K562 (cell line): ENCODE measurements at regions not wholly inside any gene's neighbourhood (a gene's known extent, or its start where the extent isn't known, plus 50 kb on each side); places are given as distances from the start of the nearest gene placed in this dataset.

Source experiments
- ATAC-seq: fragments of 200-7000 bp; cut with Tn5 transposase; 3 replicates; pipeline ENCODE4 v1.9.1; 2020; ENCODE audit warnings: moderate library complexity
- BruUV-seq: library from RNA; stranded (reverse); fragments of 400-500 nt; replicated peaks from 2 replicates; lab custom pipeline; 2021; lab: Mats Ljungman, UMichigan
- CTCF ChIA-PET: fragments of 300-600 bp; formaldehyde crosslinking; extraction: SDS; loops from one replicate; lab custom pipeline; 2021; ENCODE audit warnings: low intra/inter-chr PET ratio; lab: Yijun Ruan, JAX
- POLR2A ChIA-PET: fragments of 300-600, 350-650 bp; sonication (Branson Sonifier 250); formaldehyde crosslinking; extraction: SDS; loops from one replicate; lab custom pipeline; 2021; ENCODE audit warnings: antibody characterized with exemption, inconsistent platforms; lab: Yijun Ruan, JAX
- DNase-seq, 4 experiments: peaks; one replicate each; pipeline versions ENCODE4 v3.0.0 to v3.0.0-alpha.2; 2011 to 2018; ENCODE audit warnings: low spot score in 3 of 4, mixed read lengths in 3 of 4; ENCODE audit errors: extremely low read depth in 1 of 4
- FAIRE-seq: peaks from 2 replicates; lab custom pipeline; 2011; peaks lifted over from hg19 to GRCh38; lab: Jason Lieb, UNC
- H2AFZ ChIP-seq: 2 replicates; pipeline ENCODE4 v1.6.0; 2011; ENCODE audit warnings: low read depth, low read length, control low read depth, inconsistent platforms
- H3K27ac ChIP-seq: fragments of 200-600 bp; 3 replicates; pipeline ENCODE4 v1.8.0; 2011; ENCODE audit warnings: low read depth, mild to moderate bottlenecking, control low read depth, inconsistent platforms, low read length, moderate library complexity, mixed read lengths; ENCODE audit errors: extremely low read depth
- H3K27me3 ChIP-seq, 2 experiments: fragments of 300-600 bp in 1 of 2; 2 replicates in 1 of 2; 3 replicates in 1 of 2; pipeline versions ENCODE4 v1.6.0 to v1.8.0; 2011; ENCODE audit warnings: inconsistent platforms in 2 of 2, low read length in 2 of 2, mild to moderate bottlenecking in 1 of 2, mixed read lengths in 1 of 2, moderate library complexity in 1 of 2; ENCODE audit not compliant: control insufficient read depth in 2 of 2, insufficient read depth in 2 of 2
- H3K36me3 ChIP-seq: fragments of 300-600 bp; 3 replicates; pipeline ENCODE4 v1.8.0; 2011; ENCODE audit warnings: mild to moderate bottlenecking, low read length, inconsistent platforms; ENCODE audit not compliant: control insufficient read depth, insufficient read depth
- H3K4me1 ChIP-seq, 2 experiments: fragments of 200-600 bp in 1 of 2; replicated peaks in 1 of 2; 2 replicates in 1 of 2; 3 replicates in 1 of 2; pipeline versions ENCODE4 v1.5.1 to v1.8.0; 2011; ENCODE audit warnings: inconsistent platforms in 2 of 2, low read length in 2 of 2, mild to moderate bottlenecking in 1 of 2, mixed read lengths in 1 of 2, moderate library complexity in 1 of 2; ENCODE audit not compliant: control insufficient read depth in 2 of 2, insufficient read depth in 2 of 2
- H3K4me2 ChIP-seq: 2 replicates; pipeline ENCODE4 v1.6.1; 2011; ENCODE audit warnings: low read length, control low read depth, inconsistent platforms, mixed read lengths; ENCODE audit not compliant: insufficient read depth
- H3K4me3 ChIP-seq: fragments of 200-600 bp; sonication (generic), shearing (Covaris generic); 2 replicates; pipeline ENCODE4 v1.5.1; 2016; ENCODE audit warnings: control low read depth, inconsistent platforms
- H3K79me2 ChIP-seq: fragments of 200-600 bp; 3 replicates; pipeline ENCODE4 v1.8.0; 2011; ENCODE audit warnings: low read length, inconsistent platforms; ENCODE audit not compliant: control insufficient read depth, insufficient read depth
- H3K9ac ChIP-seq, 2 experiments: 2 replicates each; pipeline versions ENCODE4 v1.6.0 to v1.6.1; 2011; ENCODE audit warnings: low read depth in 2 of 2, low read length in 2 of 2, control low read depth in 1 of 2, inconsistent platforms in 1 of 2, mild to moderate bottlenecking in 1 of 2, mixed read lengths in 1 of 2; ENCODE audit not compliant: insufficient read depth in 1 of 2
- H3K9me1 ChIP-seq: one replicate; pipeline ENCODE4 v1.6.0; 2011; ENCODE audit warnings: inconsistent platforms, mild to moderate bottlenecking, low read length, moderate library complexity; ENCODE audit not compliant: control insufficient read depth, insufficient read depth
- H3K9me3 ChIP-seq: replicated peaks from 2 replicates; pipeline ENCODE4 v1.5.1; 2011; ENCODE audit warnings: low read depth, low read length, inconsistent platforms; ENCODE audit not compliant: control insufficient read depth, insufficient read depth
- H4K20me1 ChIP-seq: replicated peaks from 2 replicates; pipeline ENCODE4 v1.6.1; 2011; ENCODE audit warnings: low read length, inconsistent platforms, mixed read lengths; ENCODE audit not compliant: control insufficient read depth, insufficient read depth
- ILF3 ChIP-seq: fragments of 450-650 bp; IDR thresholded peaks from 2 replicates; pipeline ENCODE4 v1.6.1; 2018; ENCODE audit warnings: antibody characterized with exemption, mild to moderate bottlenecking, moderate library complexity, borderline replicate concordance
- KLF6 ChIP-seq: fragments of 250-450 bp; sonication (Bioruptor Pico); IDR thresholded peaks from 2 replicates; pipeline ENCODE4 v1.4.0; 2020; ENCODE audit warnings: mild to moderate bottlenecking, moderate library complexity, borderline replicate concordance
- MAFF ChIP-seq: IDR thresholded peaks from 2 replicates; pipeline ENCODE4 v1.6.1; 2012; ENCODE audit warnings: low read length, improper control_type of control experiment
- NCOR1 ChIP-seq: fragments of 450-650 bp; IDR thresholded peaks from 2 replicates; pipeline ENCODE4 v1.6.1; 2016; ENCODE audit warnings: mild to moderate bottlenecking, moderate library complexity
- NFYB ChIP-seq: IDR thresholded peaks from 2 replicates; pipeline ENCODE4 v1.6.1; 2011; ENCODE audit warnings: mild to moderate bottlenecking, moderate library complexity; ENCODE audit not compliant: insufficient read length; ENCODE audit errors: extremely low read depth
- NONO ChIP-seq, 2 experiments: fragments of 200-400 bp in 1 of 2; fragments of 450-650 bp in 1 of 2; formaldehyde crosslinking in 1 of 2; IDR thresholded peaks; 2 replicates each; pipeline ENCODE4 v1.6.1; 2017; ENCODE audit warnings: low read depth in 2 of 2, mild to moderate bottlenecking in 2 of 2, moderate library complexity in 2 of 2, low read length in 1 of 2
- PHF21A ChIP-seq: fragments of 450-650 bp; IDR thresholded peaks from 2 replicates; pipeline ENCODE4 v1.6.1; 2017; ENCODE audit warnings: low read depth, borderline replicate concordance
- RFX5 ChIP-seq: IDR thresholded peaks from 2 replicates; pipeline ENCODE4 v1.6.1; 2011; ENCODE audit warnings: low read depth, mild to moderate bottlenecking, improper control_type of control experiment, low read length
- SMAD4 ChIP-seq: fragments of 250-450 bp; sonication (Bioruptor Pico); conservative IDR thresholded peaks from 2 replicates; pipeline ENCODE4 v1.8.0; 2021; ENCODE audit warnings: inconsistent platforms, mild to moderate bottlenecking, moderate library complexity
- TCF7L2 ChIP-seq: fragments of 150-350 bp; IDR thresholded peaks from 2 replicates; pipeline ENCODE4 v1.6.1; 2016; ENCODE audit warnings: low read depth, mild to moderate bottlenecking, low read length, moderate library complexity
- ZNF263 ChIP-seq: sonication (generic); formaldehyde crosslinking; IDR thresholded peaks from 2 replicates; pipeline ENCODE4 v1.8.0; 2022; ENCODE audit warnings: mild to moderate bottlenecking, missing genetic modification reagents, borderline replicate concordance
- ZNF311 ChIP-seq: fragments of 250-450 bp; sonication (Bioruptor Pico); IDR thresholded peaks from 2 replicates; pipeline ENCODE4 v1.4.0; 2020; ENCODE audit warnings: mild to moderate bottlenecking, moderate library complexity
- ZNF76 ChIP-seq: fragments of 250-450 bp; sonication (Bioruptor Pico); IDR thresholded peaks from 2 replicates; pipeline ENCODE4 v1.4.0; 2020; ENCODE audit warnings: mild to moderate bottlenecking, moderate library complexity, borderline replicate concordance
- WGBS: fragments of 100-300 bp; shearing (Covaris generic); methylation state at CpG from one replicate; pipeline ENCODE4 v1.1.6; 2016; ENCODE audit warnings: low coverage, mixed read lengths; ENCODE audit not compliant: insufficient coverage; ENCODE audit errors: missing lambda C conversion rate; 5-methylcytosine and 5-hydroxymethylcytosine counted together
- in situ Hi-C: fragments of 300-500 bp; cut with MboI; formaldehyde crosslinking; loops from 4 replicates; pipeline ENCODE4 v1.15.0; 2018; ENCODE audit warnings: inconsistent platforms, mixed read lengths
- intact Hi-C: fragments of 100-400 bp; cut with micrococcal nuclease; formaldehyde crosslinking; loops from 2 replicates; pipeline ENCODE4 v1.14.2; 2022
- TF ChIP-seq, protein P1 (sequence below): fragments of 250-450 bp; sonication (Bioruptor Pico); IDR thresholded peaks from 2 replicates; pipeline ENCODE4 v1.4.0; 2020; ENCODE audit warnings: mild to moderate bottlenecking
- TF ChIP-seq, protein P2 (sequence below), 2 experiments: fragments of 450-650 bp; IDR thresholded peaks; 2 replicates each; pipeline ENCODE4 v1.6.1; 2016
- TF ChIP-seq, protein P3 (sequence below), 2 experiments: IDR thresholded peaks; 2 replicates each; pipeline ENCODE4 v1.6.1; 2012; ENCODE audit warnings: improper control_type of control experiment in 2 of 2, low read depth in 2 of 2, low read length in 2 of 2, borderline replicate concordance in 1 of 2
- TF ChIP-seq, protein P4 (sequence below): fragments of 250-450 bp; sonication (Bioruptor Pico); IDR thresholded peaks from 2 replicates; pipeline ENCODE4 v1.4.0; 2020; ENCODE audit warnings: mild to moderate bottlenecking, moderate library complexity

DNA sequence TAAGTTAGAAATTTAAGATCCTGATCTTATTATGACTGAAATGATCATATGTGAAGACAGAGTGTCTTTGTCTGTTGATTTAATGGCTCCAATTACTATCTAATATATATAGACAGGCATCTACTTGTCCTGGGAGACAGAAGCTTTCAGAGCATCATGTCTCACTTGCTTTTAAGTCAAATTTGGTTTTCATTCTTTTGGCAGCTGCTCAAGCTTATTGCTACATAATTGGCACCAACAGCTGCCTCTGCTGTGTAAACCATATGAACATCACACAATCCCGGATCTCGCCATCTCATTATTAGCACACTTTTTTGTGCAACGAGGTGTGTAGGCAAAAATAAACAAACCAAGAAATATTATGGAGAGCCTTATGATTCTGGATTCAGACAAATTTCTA lies 1717.9 kb downstream of the EFNA5 start:
- no peaks in the 10 kb centered on the region for H3K9me3 ChIP-seq
- WGBS, result 2% methylated on average over 3 of the region's 3 CpGs
- H2AFZ ChIP-seq, result no peak overlapping the region
- H3K4me1 ChIP-seq, result no peaks in the 10 kb centered on the region
- no peak overlapping the region for H3K4me2 ChIP-seq
- H3K36me3 ChIP-seq, result no peaks in the 10 kb centered on the region
- ATAC-seq (no peak), DNase-seq (no peak), FAIRE-seq (no peak)
- in situ Hi-C loops (no loop called here), intact Hi-C loops (no loop called here)
- no peak for TF ChIP-seq KLF6 (CRISPR knock-in tag)
- TF ChIP-seq ZNF311, result no peak
- TF ChIP-seq SMAD4 (CRISPR knock-in tag), result no peak
- TF ChIP-seq NCOR1, result no peak
- TF ChIP-seq, protein P1, sequence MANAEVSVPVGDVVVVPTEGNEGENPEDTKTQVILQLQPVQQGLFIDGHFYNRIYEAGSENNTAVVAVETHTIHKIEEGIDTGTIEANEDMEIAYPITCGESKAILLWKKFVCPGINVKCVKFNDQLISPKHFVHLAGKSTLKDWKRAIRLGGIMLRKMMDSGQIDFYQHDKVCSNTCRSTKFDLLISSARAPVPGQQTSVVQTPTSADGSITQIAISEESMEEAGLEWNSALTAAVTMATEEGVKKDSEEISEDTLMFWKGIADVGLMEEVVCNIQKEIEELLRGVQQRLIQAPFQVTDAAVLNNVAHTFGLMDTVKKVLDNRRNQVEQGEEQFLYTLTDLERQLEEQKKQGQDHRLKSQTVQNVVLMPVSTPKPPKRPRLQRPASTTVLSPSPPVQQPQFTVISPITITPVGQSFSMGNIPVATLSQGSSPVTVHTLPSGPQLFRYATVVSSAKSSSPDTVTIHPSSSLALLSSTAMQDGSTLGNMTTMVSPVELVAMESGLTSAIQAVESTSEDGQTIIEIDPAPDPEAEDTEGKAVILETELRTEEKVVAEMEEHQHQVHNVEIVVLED (CRISPR knock-in tag), result no peak
- no peak for TF ChIP-seq ZNF263 (CRISPR knock-in tag)
- no peak for TF ChIP-seq NONO (IDR thresholded peaks at IDR 0.05; ENCODE audit: low read depth in 2 of 2, low read length in 1 of 2)
- no peak for TF ChIP-seq RFX5
- TF ChIP-seq PHF21A, result no peak
- TF ChIP-seq MAFF, result no peak
- TF ChIP-seq, protein P2, sequence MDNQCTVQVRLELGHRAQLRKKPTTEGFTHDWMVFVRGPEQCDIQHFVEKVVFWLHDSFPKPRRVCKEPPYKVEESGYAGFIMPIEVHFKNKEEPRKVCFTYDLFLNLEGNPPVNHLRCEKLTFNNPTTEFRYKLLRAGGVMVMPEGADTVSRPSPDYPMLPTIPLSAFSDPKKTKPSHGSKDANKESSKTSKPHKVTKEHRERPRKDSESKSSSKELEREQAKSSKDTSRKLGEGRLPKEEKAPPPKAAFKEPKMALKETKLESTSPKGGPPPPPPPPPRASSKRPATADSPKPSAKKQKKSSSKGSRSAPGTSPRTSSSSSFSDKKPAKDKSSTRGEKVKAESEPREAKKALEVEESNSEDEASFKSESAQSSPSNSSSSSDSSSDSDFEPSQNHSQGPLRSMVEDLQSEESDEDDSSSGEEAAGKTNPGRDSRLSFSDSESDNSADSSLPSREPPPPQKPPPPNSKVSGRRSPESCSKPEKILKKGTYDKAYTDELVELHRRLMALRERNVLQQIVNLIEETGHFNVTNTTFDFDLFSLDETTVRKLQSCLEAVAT (IDR thresholded peaks at IDR 0.05), result no peak
- TF ChIP-seq TCF7L2, result no peak
- TF ChIP-seq ILF3, result no peak
- TF ChIP-seq, protein P3, sequence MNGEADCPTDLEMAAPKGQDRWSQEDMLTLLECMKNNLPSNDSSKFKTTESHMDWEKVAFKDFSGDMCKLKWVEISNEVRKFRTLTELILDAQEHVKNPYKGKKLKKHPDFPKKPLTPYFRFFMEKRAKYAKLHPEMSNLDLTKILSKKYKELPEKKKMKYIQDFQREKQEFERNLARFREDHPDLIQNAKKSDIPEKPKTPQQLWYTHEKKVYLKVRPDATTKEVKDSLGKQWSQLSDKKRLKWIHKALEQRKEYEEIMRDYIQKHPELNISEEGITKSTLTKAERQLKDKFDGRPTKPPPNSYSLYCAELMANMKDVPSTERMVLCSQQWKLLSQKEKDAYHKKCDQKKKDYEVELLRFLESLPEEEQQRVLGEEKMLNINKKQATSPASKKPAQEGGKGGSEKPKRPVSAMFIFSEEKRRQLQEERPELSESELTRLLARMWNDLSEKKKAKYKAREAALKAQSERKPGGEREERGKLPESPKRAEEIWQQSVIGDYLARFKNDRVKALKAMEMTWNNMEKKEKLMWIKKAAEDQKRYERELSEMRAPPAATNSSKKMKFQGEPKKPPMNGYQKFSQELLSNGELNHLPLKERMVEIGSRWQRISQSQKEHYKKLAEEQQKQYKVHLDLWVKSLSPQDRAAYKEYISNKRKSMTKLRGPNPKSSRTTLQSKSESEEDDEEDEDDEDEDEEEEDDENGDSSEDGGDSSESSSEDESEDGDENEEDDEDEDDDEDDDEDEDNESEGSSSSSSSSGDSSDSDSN (IDR thresholded peaks at IDR 0.05; ENCODE audit: borderline replicate concordance in 1 of 2, low read depth in 2 of 2, low read length in 2 of 2), result no peak
- TF ChIP-seq, protein P4, sequence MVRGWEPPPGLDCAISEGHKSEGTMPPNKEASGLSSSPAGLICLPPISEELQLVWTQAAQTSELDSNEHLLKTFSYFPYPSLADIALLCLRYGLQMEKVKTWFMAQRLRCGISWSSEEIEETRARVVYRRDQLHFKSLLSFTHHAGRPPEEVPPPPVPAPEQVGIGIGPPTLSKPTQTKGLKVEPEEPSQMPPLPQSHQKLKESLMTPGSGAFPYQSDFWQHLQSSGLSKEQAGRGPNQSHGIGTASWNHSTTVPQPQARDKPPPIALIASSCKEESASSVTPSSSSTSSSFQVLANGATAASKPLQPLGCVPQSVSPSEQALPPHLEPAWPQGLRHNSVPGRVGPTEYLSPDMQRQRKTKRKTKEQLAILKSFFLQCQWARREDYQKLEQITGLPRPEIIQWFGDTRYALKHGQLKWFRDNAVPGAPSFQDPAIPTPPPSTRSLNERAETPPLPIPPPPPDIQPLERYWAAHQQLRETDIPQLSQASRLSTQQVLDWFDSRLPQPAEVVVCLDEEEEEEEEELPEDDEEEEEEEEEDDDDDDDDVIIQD, result no peak
- TF ChIP-seq ZNF76, result no peak
- no peak for TF ChIP-seq NFYB
- H3K27me3 ChIP-seq, result no peaks in the 10 kb centered on the region
- H3K27ac ChIP-seq, result no peak overlapping the region
- H4K20me1 ChIP-seq, result no peaks in the 10 kb centered on the region
- no peak overlapping the region for H3K4me3 ChIP-seq
- H3K79me2 ChIP-seq, result no peaks in the 10 kb centered on the region
- no peaks in the 10 kb centered on the region for H3K9me1 ChIP-seq
- no TSS peak for BruUV-seq
- ChIA-PET CTCF (no interaction called here), POLR2A (interaction anchor here (0.6 kb wide), 1 partner anchor 25 kb away, joined by 3 read pairs; no protein-coding TSS in a partner anchor)
- no peak overlapping the region for H3K9ac ChIP-seq
